ENCODE measurements at regions not wholly inside any gene's neighbourhood (a gene's known extent, or its start where the extent isn't known, plus 50 kb on each side); places are given as distances from the start of the nearest gene placed in this dataset.

GRCh38 chr16:73915140-73915539 is 381.5 kb upstream of the PSMD7 start:
- ChIA-PET CTCF (interaction anchor here (1.1 kb wide), 1 partner anchor 120 kb away, joined by 3 read pairs; no protein-coding TSS in a partner anchor), RAD21 (ENCODE audit: low non-redundant PET in 1 of 2, low total read pairs in 2 of 2, uncharacterized antibody in 2 of 2, unreplicated experiment in 2 of 2) (no interaction called here), POLR2A (no interaction called here)
- ATAC-seq, result no peak
- Histone ChIP-seq H3K4me3 (replicated peaks in 1 of 2; ENCODE audit: low read depth in 1 of 2, low read length in 2 of 2) (no peak overlapping the region), H3K36me3 (ENCODE audit: control insufficient read depth in 1 of 2, insufficient read depth in 2 of 2, low read length in 2 of 2) (no peaks in the 10 kb centered on the region), H3K9ac (ENCODE audit: low read length) (no peak overlapping the region), H3K9me3 (ENCODE audit: control insufficient read depth in 1 of 2, insufficient read depth in 1 of 2, low read depth in 1 of 2, low read length in 2 of 2) (no peaks in the 10 kb centered on the region), H3K4me1 (ENCODE audit: control insufficient read depth in 1 of 2, insufficient read depth in 2 of 2, low read length in 2 of 2) (no peaks in the 10 kb centered on the region), H2AFZ (ENCODE audit: low read depth, low read length, poor library complexity, severe bottlenecking) (no peak overlapping the region), H4K20me1 (ENCODE audit: insufficient read depth) (no peaks in the 10 kb centered on the region), H3K9me2 (ENCODE audit: insufficient read depth) (no peaks in the 10 kb centered on the region), H3K27ac (ENCODE audit: low read depth, low read length) (no peak overlapping the region), H3K79me2 (ENCODE audit: insufficient read depth, low read length) (no peaks in the 10 kb centered on the region), H3K4me2 (ENCODE audit: low read length) (no peak overlapping the region), H3K27me3 (ENCODE audit: insufficient read depth, low read length) (peaks cover 72% of the 10 kb centered on the region)
- no TSS peak for BruUV-seq (replicated peaks)
- TF ChIP-seq TCF7L2 (IDR thresholded peaks at IDR 0.05; ENCODE audit: borderline replicate concordance, extremely low read depth, insufficient read depth, insufficient read length), result no peak
- no peak for TF ChIP-seq ZNF274 (IDR thresholded peaks at IDR 0.05; ENCODE audit: low read depth, low read length)
- no peak for TF ChIP-seq CEBPB (IDR thresholded peaks at IDR 0.05; ENCODE audit: low read depth)
- TF ChIP-seq POLR2A (IDR thresholded peaks at IDR 0.05; ENCODE audit: borderline replicate concordance, extremely low read depth, insufficient read depth, insufficient read length), result no peak
- no peak for TF ChIP-seq YY1 (IDR thresholded peaks at IDR 0.05; ENCODE audit: extremely low read depth, insufficient replicate concordance, low read depth, low read length)
- DNase-seq (ENCODE audit: low read depth, low spot score), result no peak
- intact Hi-C loops (cut with micrococcal nuclease), result no loop called here

- TF ChIP-seq YY1 (IDR thresholded peaks at IDR 0.05; ENCODE audit: extremely low read depth, insufficient replicate concordance, low read depth, low read length) (no peak), POLR2AphosphoS5 (IDR thresholded peaks at IDR 0.05; ENCODE audit: low read depth, low read length) (no peak), ELF1 (IDR thresholded peaks at IDR 0.05; ENCODE audit: borderline replicate concordance, low read depth) (no peak), TCF7L2 (IDR thresholded peaks at IDR 0.05; ENCODE audit: borderline replicate concordance, extremely low read depth, insufficient read depth, insufficient read length) (no peak), SRF (IDR thresholded peaks at IDR 0.05; ENCODE audit: low read depth) (no peak), FOSL1 (IDR thresholded peaks at IDR 0.05; ENCODE audit: low read depth) (no peak), CBX3 (IDR thresholded peaks at IDR 0.05; ENCODE audit: low read depth) (no peak), ATF3 (IDR thresholded peaks at IDR 0.05) (no peak), SP1 (IDR thresholded peaks at IDR 0.05; ENCODE audit: low read depth) (no peak), EGR1 (IDR thresholded peaks at IDR 0.05; ENCODE audit: low read depth) (no peak)
- ChIA-PET CTCF (no interaction called here), POLR2A (no interaction called here), RAD21 (ENCODE audit: low non-redundant PET in 1 of 2, low total read pairs in 2 of 2, uncharacterized antibody in 2 of 2, unreplicated experiment in 2 of 2) (no interaction called here)
- Histone ChIP-seq H3K79me2 (ENCODE audit: insufficient read depth, low read length) (no peaks in the 10 kb centered on the region), H3K4me3 (replicated peaks in 1 of 2; ENCODE audit: low read depth in 1 of 2, low read length in 2 of 2) (no peak overlapping the region), H3K9ac (ENCODE audit: low read length) (no peak overlapping the region), H2AFZ (ENCODE audit: low read depth, low read length, poor library complexity, severe bottlenecking) (no peak overlapping the region), H3K9me2 (ENCODE audit: insufficient read depth) (no peaks in the 10 kb centered on the region), H4K20me1 (ENCODE audit: insufficient read depth) (no peaks in the 10 kb centered on the region), H3K27ac (ENCODE audit: low read depth, low read length) (no peak overlapping the region), H3K9me3 (ENCODE audit: control insufficient read depth in 1 of 2, insufficient read depth in 1 of 2, low read depth in 1 of 2, low read length in 2 of 2) (no peaks in the 10 kb centered on the region), H3K4me2 (ENCODE audit: low read length) (no peak overlapping the region), H3K36me3 (ENCODE audit: control insufficient read depth in 1 of 2, insufficient read depth in 2 of 2, low read length in 2 of 2) (no peaks in the 10 kb centered on the region), H3K27me3 (ENCODE audit: insufficient read depth, low read length) (peaks cover 69% of the 10 kb centered on the region), H3K4me1 (ENCODE audit: control insufficient read depth in 1 of 2, insufficient read depth in 2 of 2, low read length in 2 of 2) (no peaks in the 10 kb centered on the region)
- intact Hi-C loops (cut with micrococcal nuclease), result no loop called here
- no TSS peak for BruUV-seq (replicated peaks)
- no peak for DNase-seq (ENCODE audit: low read depth, low spot score)
- ATAC-seq, result no peak
Measured at GRCh38 chr16:73912850-73913249, 383.8 kb upstream of the PSMD7 start.
